ENCODE measurements at regions not wholly inside any gene's neighbourhood (a gene's known extent, or its start where the extent isn't known, plus 50 kb on each side); places are given as distances from the start of the nearest gene placed in this dataset.

- TF ChIP-seq SRF (IDR thresholded peaks at IDR 0.05; ENCODE audit: low read depth in 2 of 2, low read length in 2 of 2): no peak
- TF ChIP-seq MYC (IDR thresholded peaks at IDR 0.05; ENCODE audit: insufficient read depth, insufficient read length, insufficient replicate concordance, low read length, severe bottlenecking): no peak
Measured at GRCh38 chr2:240302933-240303595, 132.4 kb upstream of the GPC1 start.

Measured in GM12878 (cell line).